NCI-H82 (cell line): ENCODE measurements at regions not wholly inside any gene's neighbourhood (a gene's known extent, or its start where the extent isn't known, plus 50 kb on each side); places are given as distances from the start of the nearest gene placed in this dataset.

Source experiments
- DNase-seq: peaks from one replicate; lab custom pipeline; 2025; lab: John Stamatoyannopoulos, UW

GRCh38 chr12:108462686-108463085, 52.4 kb upstream of the FICD start:
- peak; percentile 81 for DNase-seq

GRCh38 chr12:108461058-108461660, 53.9 kb upstream of the FICD start:
- DNase-seq = no peak

- no peak for DNase-seq
These were observed 55.9 kb upstream of the FICD start for GRCh38 chr12:108459149-108459548.

GRCh38 chr12:108457734-108458361, 57.2 kb upstream of the FICD start:
- DNase-seq = peak; percentile 25

- peak; percentile 91 for DNase-seq
These were observed 57.9 kb upstream of the FICD start for GRCh38 chr12:108457006-108457733.

GRCh38 chr12:108455706-108456105, 59.4 kb upstream of the FICD start:
- no peak for DNase-seq

GRCh38 chr12:108454539-108455139, 60.4 kb upstream of the FICD start:
- DNase-seq = no peak

GRCh38 chr12:108449478-108449877, 65.6 kb upstream of the FICD start:
- DNase-seq = peak; percentile 70

- DNase-seq = no peak
These were observed 66.8 kb upstream of the FICD start for GRCh38 chr12:108448246-108448645.

GRCh38 chr12:108447168-108447832, 67.8 kb upstream of the FICD start:
- DNase-seq = no peak

GRCh38 chr12:108446766-108447165, 68.3 kb upstream of the FICD start:
- no peak for DNase-seq

GRCh38 chr12:108442910-108443309, 72.2 kb upstream of the FICD start:
- no peak for DNase-seq

GRCh38 chr12:108442067-108442466, 73.0 kb upstream of the FICD start:
- no peak for DNase-seq

- DNase-seq = no peak
These were observed 73.5 kb upstream of the FICD start for GRCh38 chr12:108441549-108441948.

GRCh38 chr12:108440736-108441135, 74.3 kb upstream of the FICD start:
- no peak for DNase-seq

- DNase-seq = no peak
These were observed 76.4 kb upstream of the FICD start for GRCh38 chr12:108438667-108439066.

- no peak for DNase-seq
These were observed 82.5 kb upstream of the FICD start for GRCh38 chr12:108432423-108433121.

GRCh38 chr12:108430926-108431325, 84.2 kb upstream of the FICD start:
- no peak for DNase-seq

- DNase-seq = peak; percentile 69
These were observed 84.8 kb upstream of the FICD start for GRCh38 chr12:108430245-108430644.

GRCh38 chr12:108425238-108425795, 86.2 kb upstream of the CMKLR1 start:
- peak; percentile 60 for DNase-seq

GRCh38 chr12:108424816-108425215, 85.7 kb upstream of the CMKLR1 start:
- DNase-seq = no peak
